IPS-NIHi7 (cell line): ENCODE measurements at regions not wholly inside any gene's neighbourhood (a gene's known extent, or its start where the extent isn't known, plus 50 kb on each side); places are given as distances from the start of the nearest gene placed in this dataset.

Experiments used
- DNase-seq: peaks from one replicate; pipeline ENCODE4 v3.0.0; 2012; ENCODE audit warnings: mixed read lengths; ENCODE audit errors: extremely low spot score

DNA sequence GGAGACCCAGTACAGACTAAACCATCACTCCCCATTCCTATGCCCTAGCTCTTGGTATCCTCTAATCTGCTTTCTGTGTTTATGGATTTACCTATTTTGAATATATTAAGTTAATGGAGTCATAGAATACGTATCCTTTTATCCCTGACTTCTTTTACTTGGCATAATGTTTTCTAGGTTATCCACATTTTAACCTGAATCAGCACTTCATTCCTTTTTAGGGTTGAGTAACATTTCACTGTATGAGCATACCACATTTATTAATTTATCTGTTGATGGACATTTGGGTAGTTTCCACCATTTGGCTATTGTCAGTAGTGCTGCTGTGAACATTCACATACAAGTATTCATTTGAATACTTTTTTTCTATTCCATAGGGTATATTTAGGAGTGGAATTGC is 157.3 kb upstream of the CTNNA2 start:
- DNase-seq: no peak

DNA sequence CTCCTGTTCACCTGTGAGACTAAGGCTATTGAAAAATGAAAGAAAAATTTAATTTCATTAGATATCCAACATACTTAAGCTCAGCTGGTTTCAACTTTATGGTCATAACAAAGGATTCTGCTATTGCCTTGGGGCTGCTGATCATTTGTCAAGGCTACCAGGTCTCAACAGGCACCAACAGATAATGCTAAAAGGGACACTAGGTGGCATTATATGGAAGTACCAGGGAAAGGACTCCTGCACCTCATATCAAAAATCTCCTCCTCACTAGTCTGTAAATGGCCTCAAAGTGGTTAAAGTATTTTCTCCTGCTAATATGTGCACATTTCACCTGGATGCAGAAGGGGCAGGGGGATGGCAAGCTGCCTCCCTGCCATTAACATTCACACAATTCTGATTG is 167.9 kb upstream of the REG3A start:
- DNase-seq: no peak

- no peak for DNase-seq
Observed at GRCh38 chr2:79320871-79321270, 161.3 kb upstream of the REG3A start.

- no peak for DNase-seq
Observed at GRCh38 chr2:79294994-79295393, 135.4 kb upstream of the REG3A start.

- DNase-seq: no peak
Observed at GRCh38 chr2:79292958-79293315, 133.4 kb upstream of the REG3A start.

DNA sequence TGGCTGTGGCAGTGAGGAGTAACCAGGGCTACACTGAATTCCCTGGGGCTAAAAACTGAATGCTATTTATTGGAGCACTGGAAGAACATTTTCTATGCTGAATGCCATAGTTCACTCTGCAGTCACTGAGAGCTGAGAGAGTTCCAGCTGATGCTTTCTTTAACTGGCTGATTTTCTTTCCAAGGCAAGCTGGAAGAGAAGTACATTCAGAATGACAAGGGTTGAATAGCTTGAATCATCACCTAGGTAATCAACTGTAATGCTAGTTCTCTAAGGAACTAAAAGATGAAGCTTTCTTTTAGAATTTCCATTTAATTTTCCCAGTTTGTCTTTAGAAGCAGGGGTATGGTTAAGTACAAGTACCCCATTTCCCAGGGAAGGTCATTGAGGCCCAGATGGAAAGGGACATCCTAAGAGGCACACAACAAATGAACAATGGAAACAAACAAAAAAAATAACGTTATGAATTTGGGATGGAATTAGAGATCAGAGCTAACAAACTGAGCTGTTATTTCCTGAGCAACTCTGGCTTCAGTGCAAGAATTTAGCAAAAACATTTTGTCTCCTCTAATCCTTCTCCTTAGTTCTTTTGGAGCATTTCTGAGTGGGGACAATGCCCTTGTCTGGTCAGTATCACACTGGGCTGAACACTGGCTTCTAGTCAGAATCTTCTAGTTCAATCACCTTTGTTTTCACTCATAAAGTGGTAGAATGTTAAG is 132.8 kb upstream of the REG3A start:
- DNase-seq: no peak

GRCh38 chr2:79275863-79276262 is 116.3 kb upstream of the REG3A start:
- DNase-seq: no peak

- no peak for DNase-seq
Observed at GRCh38 chr2:79275197-79275596, 115.6 kb upstream of the REG3A start.

- no peak for DNase-seq
Observed at GRCh38 chr2:79272616-79273015, 113.1 kb upstream of the REG3A start.

DNA sequence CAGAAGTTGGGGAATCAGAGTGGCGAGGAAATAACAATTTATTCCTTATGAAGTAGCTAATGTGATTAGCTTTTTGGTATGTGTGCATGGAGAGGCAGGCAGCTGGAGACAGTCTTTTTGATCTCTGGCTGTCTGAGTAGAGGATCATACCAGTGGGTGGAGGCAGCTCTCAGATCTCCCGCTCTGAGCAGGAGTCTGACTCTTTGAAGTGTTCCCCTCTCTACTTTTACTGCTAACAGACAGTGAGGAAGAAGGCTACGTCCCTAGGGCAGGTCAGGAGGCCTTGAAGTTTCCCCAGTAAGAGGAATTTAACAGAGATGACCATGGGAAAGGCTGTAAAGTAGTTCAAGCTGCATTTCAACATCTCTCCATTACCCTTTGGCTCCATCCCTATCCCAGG is 111.9 kb upstream of the REG3A start:
- DNase-seq: no peak

GRCh38 chr2:79260848-79261247 is 101.3 kb upstream of the REG3A start:
- DNase-seq: no peak

DNA sequence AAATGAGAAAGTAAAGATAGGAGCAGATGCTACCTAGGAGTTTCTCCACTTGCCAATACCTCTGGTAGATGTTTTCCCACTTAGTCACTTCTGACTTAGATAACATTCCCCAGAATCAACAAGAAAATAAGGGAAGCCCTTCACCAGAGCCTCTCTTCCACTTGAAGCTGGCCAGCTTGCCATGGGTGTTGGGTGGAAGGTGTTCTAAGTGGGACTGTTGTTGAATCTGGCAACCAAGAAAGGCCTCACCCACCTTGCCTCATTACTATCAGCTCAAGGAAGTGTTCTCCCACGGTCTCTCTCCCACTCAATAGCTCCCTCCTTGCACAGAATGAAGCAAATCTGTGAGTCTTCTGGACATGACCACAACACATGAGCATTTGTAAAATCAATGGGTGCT is 100.4 kb upstream of the REG3A start:
- no peak for DNase-seq

DNA sequence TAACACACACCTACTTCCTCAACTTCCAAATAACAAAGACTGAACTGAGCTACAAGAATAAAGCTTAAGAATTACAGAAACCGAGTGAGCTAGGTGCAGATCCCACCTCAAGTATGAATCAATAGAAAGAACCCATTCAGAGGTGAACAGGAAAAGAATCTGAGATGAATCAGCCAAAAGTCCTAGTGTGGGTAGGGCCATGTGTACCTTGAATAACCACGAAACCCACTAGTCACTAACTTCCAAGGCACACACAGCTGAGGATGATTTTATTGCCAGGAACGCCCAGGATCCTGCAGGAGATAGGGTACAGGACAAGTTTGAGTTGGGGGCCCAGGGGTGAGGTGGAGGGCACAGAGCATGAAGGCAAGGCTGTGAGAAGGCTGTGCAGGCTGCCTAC is 99.7 kb upstream of the REG3A start:
- DNase-seq: no peak

- DNase-seq: no peak
Observed at GRCh38 chr2:79253243-79253774, 93.8 kb upstream of the REG3A start.

DNA sequence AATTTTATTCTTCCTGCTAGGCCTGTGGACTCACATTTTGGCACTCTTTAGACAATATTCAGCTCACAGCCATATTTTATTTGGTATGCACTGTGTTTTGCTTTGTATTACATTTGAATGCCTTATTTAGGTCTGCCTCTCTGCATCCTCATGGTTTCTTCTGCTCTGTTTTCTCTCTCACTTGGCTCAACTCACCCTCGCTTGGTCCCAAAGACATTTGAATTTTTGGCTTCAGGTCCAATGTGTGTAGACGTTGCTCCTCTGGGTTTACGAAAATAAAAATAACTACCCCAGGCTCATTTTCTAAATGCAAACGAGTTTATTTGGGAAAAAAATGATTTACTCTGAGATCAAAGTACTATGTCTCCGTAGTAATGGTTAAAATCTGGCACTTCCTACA is 91.1 kb upstream of the REG3A start:
- no peak for DNase-seq

DNA sequence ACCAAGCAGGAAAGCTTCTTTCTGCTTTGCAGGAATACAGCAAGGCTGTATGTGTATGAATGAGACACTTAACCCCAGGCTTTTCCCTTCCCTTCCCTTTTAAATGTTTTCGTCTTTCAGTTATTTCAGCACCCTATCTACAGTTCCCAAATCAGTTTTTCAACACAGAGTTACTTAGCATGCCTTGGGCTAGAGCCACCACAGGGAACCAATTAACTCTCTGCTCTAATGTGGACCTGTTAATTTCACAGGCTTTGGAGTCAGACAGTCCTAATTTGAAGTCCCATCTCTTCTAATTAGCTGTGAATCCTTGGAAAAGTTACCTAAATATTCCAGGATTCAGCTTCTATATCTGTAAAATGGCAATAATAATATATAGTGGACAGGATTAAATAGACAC is 89.2 kb upstream of the REG3A start:
- no peak for DNase-seq

DNA sequence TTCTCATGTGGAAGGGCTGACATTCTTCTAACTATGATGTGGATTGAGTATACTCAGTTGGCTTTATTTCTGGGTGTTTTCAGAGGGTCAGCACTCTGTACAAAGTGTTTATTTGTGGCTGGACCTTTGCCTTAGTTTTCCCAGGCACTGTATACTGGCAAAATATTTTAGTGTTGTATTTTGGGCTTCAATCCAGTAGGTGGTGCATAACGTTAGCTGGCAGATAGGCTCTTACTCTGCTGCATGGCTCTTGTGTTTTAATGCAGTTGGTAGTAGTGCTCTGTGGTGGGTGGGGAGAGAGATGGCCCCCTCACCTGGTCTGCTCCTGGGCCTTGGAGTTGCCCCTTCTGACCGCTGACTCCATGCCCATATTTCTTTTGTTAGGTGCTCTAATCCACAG is 75.6 kb upstream of the REG3A start:
- DNase-seq: peak; percentile 47

GRCh38 chr2:79223539-79223938 is 64.0 kb upstream of the REG3A start:
- DNase-seq: no peak

- DNase-seq: peak; percentile 70
Observed at GRCh38 chr2:79219383-79219988, 59.9 kb upstream of the REG3A start.

DNA sequence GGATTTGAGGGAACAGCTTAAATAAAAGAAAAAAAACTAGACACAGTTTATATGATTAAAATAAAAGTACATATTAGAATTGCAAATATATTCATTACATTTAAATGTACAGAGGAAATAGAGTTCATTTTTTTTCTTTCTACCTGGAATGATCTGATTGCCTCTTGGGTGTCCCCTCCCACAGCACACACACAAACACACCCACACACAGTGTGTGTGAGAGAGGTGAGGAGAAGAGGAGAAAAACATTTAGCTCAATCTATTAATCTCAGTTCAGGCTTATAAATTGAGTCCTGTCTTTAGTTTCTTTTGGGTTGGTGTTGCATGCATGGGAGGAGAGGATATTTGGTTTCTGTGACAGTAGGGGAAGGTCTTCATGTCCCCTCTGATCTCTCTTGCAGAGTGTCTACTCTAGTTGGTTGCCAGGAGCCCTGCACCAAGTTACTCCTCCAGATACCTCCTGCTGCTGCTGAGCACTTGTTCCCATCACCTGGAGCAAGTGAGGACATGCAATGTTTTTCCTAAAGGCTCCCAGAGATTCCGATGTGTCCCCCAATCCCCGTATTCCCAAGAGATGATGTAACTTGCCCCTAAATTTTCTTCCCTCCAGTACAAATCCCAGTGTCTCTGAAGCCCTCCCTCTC is 50.8 kb upstream of the REG3A start:
- DNase-seq: no peak
